HG02623 (cell line): ENCODE measurements at regions not wholly inside any gene's neighbourhood (a gene's known extent, or its start where the extent isn't known, plus 50 kb on each side); places are given as distances from the start of the nearest gene placed in this dataset.

Experiments
- ATAC-seq: cut with Tn5 transposase; IDR thresholded peaks from one replicate; pipeline ENCODE4 v1.9.1; 2021; ENCODE audit warnings: moderate library complexity; ENCODE audit not compliant: unreplicated experiment

- ATAC-seq: no peak
These were observed 243.4 kb upstream of the GADL1 start for GRCh38 chr3:31137718-31138465.

GRCh38 chr3:31140470-31140869, 246.0 kb upstream of the GADL1 start:
- ATAC-seq: no peak

GRCh38 chr3:31142139-31142538, 247.7 kb upstream of the GADL1 start:
- no peak for ATAC-seq

- no peak for ATAC-seq
These were observed 248.1 kb upstream of the GADL1 start for GRCh38 chr3:31142543-31142942.

- no peak for ATAC-seq
These were observed 250.6 kb upstream of the GADL1 start for GRCh38 chr3:31145062-31145461.

- ATAC-seq: no peak
These were observed 253.1 kb upstream of the GADL1 start for GRCh38 chr3:31147550-31147949.

GRCh38 chr3:31157047-31157694, 262.7 kb upstream of the GADL1 start:
- no peak for ATAC-seq

- no peak for ATAC-seq
These were observed 263.6 kb upstream of the GADL1 start for GRCh38 chr3:31157893-31158620.

GRCh38 chr3:31159331-31160039, 265.0 kb upstream of the GADL1 start:
- no peak for ATAC-seq

- no peak for ATAC-seq
These were observed 267.4 kb upstream of the GADL1 start for GRCh38 chr3:31161889-31162288.

- no peak for ATAC-seq
These were observed 269.9 kb upstream of the GADL1 start for GRCh38 chr3:31164381-31164780.

- no peak for ATAC-seq
These were observed 271.0 kb upstream of the GADL1 start for GRCh38 chr3:31165399-31165860.

- ATAC-seq: no peak
These were observed 271.9 kb upstream of the GADL1 start for GRCh38 chr3:31166249-31166885.

- ATAC-seq: no peak
These were observed 273.2 kb upstream of the GADL1 start for GRCh38 chr3:31167666-31168065.

GRCh38 chr3:31170932-31171670, 276.6 kb upstream of the GADL1 start:
- ATAC-seq: no peak

GRCh38 chr3:31172336-31172735, 277.9 kb upstream of the GADL1 start:
- ATAC-seq: no peak

GRCh38 chr3:31173118-31173718, 278.8 kb upstream of the GADL1 start:
- peak; percentile 50 for ATAC-seq

- no peak for ATAC-seq
These were observed 279.6 kb upstream of the GADL1 start for GRCh38 chr3:31174079-31174478.

GRCh38 chr3:31176045-31176444, 281.6 kb upstream of the GADL1 start:
- ATAC-seq: no peak

- no peak for ATAC-seq
These were observed 284.0 kb upstream of the GADL1 start for GRCh38 chr3:31178467-31178866.
